ENCODE measurements at regions not wholly inside any gene's neighbourhood (a gene's known extent, or its start where the extent isn't known, plus 50 kb on each side); places are given as distances from the start of the nearest gene placed in this dataset.
"Not testable (repeated sequence)": the region's sequence is repeated elsewhere in the genome, so short reads cannot be mapped to it uniquely, and the experiment has no call there.

DNA sequence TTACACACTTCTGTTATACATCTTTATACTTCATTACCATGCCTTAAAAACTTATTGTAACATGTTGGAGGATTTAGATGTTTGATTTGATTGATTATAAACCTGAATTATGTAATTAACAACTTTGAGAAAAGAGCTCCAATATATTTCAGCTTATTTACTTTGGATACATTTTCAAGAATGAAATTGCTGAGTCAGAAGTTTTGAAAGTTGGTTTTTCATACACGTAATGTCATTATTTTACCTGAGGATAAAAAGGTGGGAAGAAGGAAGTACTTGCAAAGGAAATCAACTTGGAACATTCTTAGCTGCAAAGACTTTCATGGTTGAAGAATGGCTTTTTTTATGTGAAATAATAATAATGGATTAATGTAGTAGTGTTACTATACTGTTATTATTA lies 677.2 kb downstream of the FAM181B start:
- no peak for DNase-seq (ENCODE audit: low read depth, low spot score)

- no peak for DNase-seq (ENCODE audit: low read depth, low spot score)
Measured at GRCh38 chr11:82049199-82049598, 684.5 kb downstream of the FAM181B start.

DNA sequence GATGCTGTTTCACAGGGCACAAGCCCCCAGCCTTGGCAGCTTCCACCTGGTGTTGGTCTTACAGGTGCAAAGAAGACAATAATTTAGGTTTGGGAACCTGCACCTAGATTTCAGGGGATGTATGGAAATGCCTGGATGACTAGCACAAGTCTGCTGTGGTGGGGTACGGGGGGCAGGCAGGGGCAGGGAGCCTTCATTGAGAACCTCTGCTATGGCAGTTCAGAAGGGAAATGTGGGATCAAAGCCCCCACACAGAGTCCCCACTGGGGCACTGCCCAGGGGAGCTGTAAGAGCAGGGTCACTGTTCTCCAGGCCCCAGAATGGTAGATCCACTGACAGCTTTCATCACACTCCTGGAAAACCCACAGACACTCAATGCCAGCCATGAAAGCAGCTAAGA lies 686.5 kb downstream of the FAM181B start:
- no peak for DNase-seq (ENCODE audit: low read depth, low spot score)

GRCh38 chr11:82046778-82047177 lies 686.9 kb downstream of the FAM181B start:
- DNase-seq (ENCODE audit: low read depth, low spot score), result no peak

DNA sequence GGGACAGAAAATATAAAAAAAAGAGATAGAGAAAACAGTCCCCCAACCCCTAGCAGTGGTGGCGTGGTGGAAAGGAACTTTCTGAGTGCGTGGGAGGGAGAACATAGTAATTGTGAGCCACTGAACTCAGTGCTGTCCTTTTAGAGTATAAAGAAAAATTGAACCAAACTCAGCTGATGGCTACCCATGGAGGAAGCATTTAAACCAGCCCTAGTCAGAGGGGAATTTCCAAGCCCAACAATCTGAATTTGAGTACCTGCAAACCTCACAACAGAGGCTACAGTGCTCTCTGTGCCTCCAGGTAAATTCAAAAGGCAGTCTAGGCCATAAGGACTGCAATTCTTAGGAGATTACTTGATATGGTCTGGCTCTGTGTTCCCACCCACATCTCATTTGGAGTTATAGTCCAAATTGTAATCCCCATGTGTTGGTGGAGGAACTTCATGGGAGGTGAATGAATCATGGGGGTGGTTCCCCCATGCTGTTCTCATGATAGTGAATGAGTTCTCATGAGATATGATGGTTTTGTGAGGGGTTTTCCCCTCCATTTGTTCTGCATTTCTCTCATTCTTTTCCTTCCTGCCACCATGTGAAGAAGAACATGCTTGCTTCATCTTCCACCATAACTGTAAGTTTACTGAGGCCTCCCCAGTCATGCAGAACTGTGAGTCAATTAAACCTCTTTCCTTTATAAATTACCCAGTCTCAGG lies 687.8 kb downstream of the FAM181B start:
- DNase-seq (ENCODE audit: low read depth, low spot score), result no peak

DNA sequence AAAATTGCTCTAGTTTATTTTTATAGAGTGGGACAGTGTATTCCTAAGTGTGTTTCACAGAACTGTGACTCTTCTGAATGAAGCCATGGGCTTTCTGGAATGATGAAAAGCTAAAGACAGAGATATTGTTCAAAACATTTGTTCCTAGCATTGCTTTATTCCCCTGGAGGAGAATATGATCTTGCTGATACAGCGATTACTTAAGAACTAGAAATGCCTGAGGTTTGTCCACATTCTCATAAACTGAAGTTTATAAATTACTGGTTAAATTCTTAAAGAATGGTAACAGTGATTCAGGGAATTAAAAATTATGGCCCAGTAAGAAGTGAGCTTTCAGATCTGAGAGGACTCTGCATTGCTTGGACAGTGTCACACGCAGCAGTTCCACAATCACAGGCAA lies 690.3 kb downstream of the FAM181B start:
- DNase-seq (ENCODE audit: low read depth, low spot score), result no peak

DNA sequence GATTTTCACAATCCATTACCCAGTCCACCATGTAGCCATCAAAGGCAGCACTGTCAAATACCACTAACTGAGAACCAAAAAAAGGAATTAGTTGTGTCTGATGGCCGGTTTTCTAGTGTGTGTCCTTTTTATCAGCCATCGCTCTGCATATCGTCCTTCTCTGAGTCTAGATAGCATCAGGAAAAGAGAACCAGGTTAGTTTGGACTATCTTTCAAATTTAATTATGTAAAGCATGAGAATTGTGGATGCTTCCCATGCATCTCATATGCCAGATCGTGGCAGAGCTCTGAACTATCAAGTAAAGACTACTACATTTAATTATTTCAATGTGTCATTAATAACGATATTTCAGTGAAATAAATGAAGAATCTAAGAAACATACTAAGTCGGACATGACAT lies 691.9 kb downstream of the FAM181B start:
- DNase-seq (ENCODE audit: low read depth, low spot score), result no peak

- no peak for DNase-seq (ENCODE audit: low read depth, low spot score)
Measured at GRCh38 chr11:82038154-82038553, 695.5 kb downstream of the FAM181B start.

GRCh38 chr11:82034527-82034926 lies 699.1 kb downstream of the FAM181B start:
- DNase-seq (ENCODE audit: low read depth, low spot score), result no peak

DNA sequence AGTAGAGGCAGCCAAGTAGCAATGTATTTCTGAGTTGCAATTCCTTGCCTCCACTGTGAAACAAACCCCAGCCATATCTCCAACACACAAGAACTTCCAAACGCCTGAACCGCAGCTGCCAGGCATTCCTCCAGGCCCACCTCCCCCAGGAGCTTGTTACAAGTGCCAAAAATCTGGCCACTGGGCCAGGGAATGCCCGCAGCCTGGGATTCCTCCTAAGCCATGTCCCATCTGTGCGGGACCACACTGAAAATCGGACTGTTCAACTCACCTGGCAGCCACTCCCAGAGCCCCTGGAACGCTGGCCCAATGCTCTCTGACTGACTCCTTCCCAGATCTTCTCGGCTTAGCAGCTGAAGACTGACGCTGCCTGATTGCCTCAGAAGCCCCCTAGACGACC lies 706.3 kb downstream of the FAM181B start:
- DNase-seq (ENCODE audit: low read depth, low spot score), result not testable (repeated sequence)

DNA sequence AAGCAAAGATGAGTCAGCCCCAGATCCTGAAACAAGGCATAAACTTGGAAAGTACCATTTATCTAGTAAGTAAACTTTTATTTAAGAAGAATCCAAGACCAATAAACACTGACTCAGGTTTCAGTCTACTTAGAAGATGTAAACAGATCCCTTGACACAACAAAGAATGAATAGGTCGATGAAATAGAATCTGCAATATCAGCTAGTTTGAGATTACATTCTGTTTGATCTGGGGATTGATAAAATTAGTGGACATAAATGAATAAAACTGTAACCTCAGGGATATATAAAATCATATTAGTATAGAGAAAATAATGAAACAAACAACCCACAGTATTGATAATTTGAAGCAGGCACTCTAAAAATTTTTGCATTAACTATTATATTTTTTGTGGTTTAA lies 708.9 kb downstream of the FAM181B start:
- no peak for DNase-seq (ENCODE audit: low read depth, low spot score)

GRCh38 chr11:82012276-82012675 lies 721.4 kb downstream of the FAM181B start:
- DNase-seq (ENCODE audit: low read depth, low spot score), result no peak

DNA sequence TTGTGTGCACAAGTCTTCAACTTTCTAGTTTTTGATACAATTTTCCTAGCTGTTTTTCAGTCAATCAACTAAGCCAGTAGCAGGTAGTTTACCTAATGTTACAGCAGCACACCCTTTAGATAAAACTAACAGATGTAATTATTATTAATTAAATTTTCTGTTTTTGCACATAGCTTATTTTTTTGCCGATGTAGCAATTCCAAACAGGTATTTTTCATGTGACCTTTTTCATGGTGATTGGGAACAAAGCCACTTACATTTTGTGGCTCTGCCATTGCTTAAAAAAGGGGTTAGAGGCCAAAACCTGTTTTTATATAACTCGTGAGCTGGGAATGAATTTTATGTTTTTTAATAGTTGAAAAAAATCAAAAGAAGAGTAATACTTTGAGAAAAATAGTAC lies 724.5 kb downstream of the FAM181B start:
- DNase-seq (ENCODE audit: low read depth, low spot score), result no peak

GRCh38 chr11:82007521-82007920 lies 726.1 kb downstream of the FAM181B start:
- no peak for DNase-seq (ENCODE audit: low read depth, low spot score)

GRCh38 chr11:82004537-82005213 lies 729.0 kb downstream of the FAM181B start:
- DNase-seq (ENCODE audit: low read depth, low spot score), result no peak

GRCh38 chr11:82003671-82004515 lies 729.8 kb downstream of the FAM181B start:
- no peak for DNase-seq (ENCODE audit: low read depth, low spot score)

GRCh38 chr11:82003024-82003423 lies 730.6 kb downstream of the FAM181B start:
- DNase-seq (ENCODE audit: low read depth, low spot score), result no peak

DNA sequence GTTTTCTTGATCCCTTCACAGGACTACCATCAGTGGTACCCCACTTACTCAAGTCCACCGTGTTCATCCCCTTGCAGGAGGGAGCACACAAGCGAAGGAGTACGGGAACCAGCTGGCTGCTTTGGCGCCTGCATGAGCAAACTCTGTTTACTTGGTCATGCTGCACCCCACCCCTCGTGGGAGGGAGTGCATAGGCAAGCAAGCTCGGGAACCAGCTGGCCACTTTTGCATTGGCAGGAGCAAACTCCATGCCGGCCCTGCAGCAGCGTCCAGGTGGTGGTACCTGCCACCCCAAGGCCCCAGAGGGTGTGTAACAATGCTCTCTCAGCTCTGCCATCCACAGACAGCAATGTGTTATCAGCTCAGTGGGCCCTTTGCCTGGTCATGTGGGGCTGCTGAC lies 737.8 kb downstream of the FAM181B start:
- no peak for DNase-seq (ENCODE audit: low read depth, low spot score)

DNA sequence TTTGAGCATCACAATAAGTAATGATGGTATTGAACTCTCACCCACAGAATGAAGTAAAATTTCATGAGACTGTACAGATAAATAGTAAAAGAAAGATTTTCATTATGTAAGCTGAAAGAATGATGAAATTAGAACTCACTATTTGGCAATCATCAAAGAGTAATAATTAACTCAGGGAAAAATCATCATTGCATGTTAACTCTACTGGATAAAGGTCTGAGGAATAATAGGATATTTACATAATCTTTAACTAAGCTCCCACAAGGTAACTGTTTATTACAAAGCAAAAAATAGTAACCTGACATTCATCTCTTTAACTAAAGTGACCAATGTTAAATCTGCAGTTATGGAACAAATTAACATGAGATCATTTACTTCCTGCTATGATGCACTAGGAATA lies 739.9 kb downstream of the FAM181B start:
- no peak for DNase-seq (ENCODE audit: low read depth, low spot score)

DNA sequence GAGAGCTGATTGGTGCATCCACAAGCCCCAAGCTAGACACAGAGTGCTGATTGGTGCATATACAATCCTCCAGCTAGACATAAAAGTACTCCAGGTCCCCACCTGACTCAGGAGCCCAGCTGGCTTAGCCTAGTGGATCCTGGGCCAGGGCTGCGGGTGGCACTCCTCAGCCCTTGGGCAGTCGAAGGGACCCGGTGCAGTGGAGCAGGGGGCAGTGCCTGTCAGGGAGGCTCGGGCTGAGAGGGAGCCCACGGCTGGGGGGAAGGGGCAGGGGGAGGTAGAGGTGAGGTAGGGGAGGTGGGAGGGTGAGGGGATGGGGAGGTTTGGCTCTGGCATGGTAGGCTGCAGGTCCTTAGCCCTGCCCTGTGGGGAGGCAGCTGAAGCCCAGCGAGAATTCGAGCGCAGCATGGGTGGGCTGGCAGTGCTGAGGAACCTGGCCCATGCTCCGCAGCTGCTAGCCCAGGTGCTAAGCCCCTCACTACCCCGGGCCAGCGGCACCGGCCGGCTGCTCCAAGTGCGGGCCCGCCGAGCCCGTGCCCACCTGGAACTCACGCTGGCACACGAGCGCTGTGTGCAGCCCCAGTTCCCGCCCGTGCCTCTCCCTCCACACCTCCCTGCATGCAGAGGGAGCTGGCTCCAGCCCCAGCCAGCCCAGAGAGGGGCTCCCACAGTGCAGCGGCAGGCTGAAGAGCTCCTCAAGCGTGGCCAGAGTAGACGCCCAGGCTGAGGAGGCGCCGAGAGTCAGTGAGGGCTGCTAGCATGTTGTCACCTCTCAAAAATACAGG lies 742.8 kb downstream of the FAM181B start:
- no peak for DNase-seq (ENCODE audit: low read depth, low spot score)

DNA sequence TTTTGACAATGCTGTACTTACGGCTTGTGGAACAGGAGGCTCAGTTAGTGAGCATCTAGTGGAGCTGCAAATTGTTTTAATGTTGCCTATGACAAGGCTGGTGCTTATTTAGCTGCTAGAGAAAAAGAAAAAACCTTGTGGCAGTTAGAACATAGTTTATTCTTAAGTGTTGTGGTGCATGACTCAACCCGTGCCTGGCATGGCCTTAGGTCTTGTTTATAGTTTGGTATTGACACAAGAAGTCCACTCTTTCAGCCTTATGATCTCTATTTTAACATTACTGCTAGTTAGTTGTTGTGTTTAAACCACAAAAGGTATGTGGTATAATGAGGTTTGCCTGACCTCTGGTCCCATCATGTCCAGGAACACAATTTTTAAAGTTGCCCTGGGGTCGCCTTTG lies 744.6 kb downstream of the FAM181B start:
- no peak for DNase-seq (ENCODE audit: low read depth, low spot score)
